ENCODE measurements at regions not wholly inside any gene's neighbourhood (a gene's known extent, or its start where the extent isn't known, plus 50 kb on each side); places are given as distances from the start of the nearest gene placed in this dataset.

GRCh38 chr1:182213163-182213562 lies 151.7 kb upstream of the ZNF648 start:
- TF ChIP-seq CTCF (IDR thresholded peaks at IDR 0.05) (no peak), EZH2 (IDR thresholded peaks at IDR 0.05; ENCODE audit: borderline replicate concordance, insufficient read depth, low read depth, low read length, poor library complexity, severe bottlenecking) (no peak)

Data from B cell (primary cell).